ENCODE measurements at regions not wholly inside any gene's neighbourhood (a gene's known extent, or its start where the extent isn't known, plus 50 kb on each side); places are given as distances from the start of the nearest gene placed in this dataset.

DNA sequence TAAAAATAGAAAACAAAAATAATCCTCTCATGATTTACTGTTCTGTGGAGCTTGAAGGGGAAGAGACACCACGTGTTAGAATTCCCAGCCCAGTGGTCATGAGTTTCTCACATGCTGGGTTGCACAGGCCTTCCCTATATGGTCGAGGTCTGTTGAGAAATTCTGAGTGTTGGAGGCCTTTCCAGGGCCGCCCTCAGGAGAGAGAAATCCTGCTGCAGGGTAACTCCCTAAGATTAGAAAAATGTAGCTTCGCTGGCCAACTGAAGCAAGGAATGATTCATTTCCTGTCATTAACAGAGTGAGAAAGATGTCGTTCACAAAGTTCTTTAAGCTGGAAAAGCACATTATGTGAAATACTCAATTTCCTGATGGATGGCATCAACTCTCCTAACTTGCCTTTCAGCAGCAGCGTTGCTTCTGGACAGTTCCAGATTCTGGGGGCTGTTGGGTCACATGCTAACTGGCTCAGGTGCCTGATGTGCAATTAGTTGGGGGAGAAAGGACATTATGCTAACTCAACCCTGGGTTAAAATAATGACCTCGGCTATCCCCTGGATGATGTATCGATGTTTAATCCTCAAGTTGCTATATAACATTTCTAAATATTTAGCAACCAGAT lies 104.8 kb upstream of the CD180 start:
- ChIA-PET CTCF (no interaction called here), POLR2A (no interaction called here)
- DNase-seq (ENCODE audit: low read depth in 1 of 2, low spot score in 1 of 2) = no peak
- ATAC-seq = no peak
- Histone ChIP-seq H3K4me2 (no peak overlapping the region), H3K27ac (no peak overlapping the region), H3K9me3 (no peaks in the 10 kb centered on the region), H3K4me3 (no peak overlapping the region), H3K4me1 (0 out of 3 replicates have a peak, but pooled peaks cover 6% of the 10 kb centered on the region)
- 45% methylated on average over 8 of the region's 8 CpGs for WGBS (ENCODE audit: missing lambda C conversion rate)
- no peak for TF ChIP-seq CTCF (IDR thresholded peaks at IDR 0.05)
- TF ChIP-seq HOXB13 (CRISPR knock-in tag; IDR thresholded peaks at IDR 0.05; ENCODE audit: low read depth) = no peak
- TF ChIP-seq, protein P1, sequence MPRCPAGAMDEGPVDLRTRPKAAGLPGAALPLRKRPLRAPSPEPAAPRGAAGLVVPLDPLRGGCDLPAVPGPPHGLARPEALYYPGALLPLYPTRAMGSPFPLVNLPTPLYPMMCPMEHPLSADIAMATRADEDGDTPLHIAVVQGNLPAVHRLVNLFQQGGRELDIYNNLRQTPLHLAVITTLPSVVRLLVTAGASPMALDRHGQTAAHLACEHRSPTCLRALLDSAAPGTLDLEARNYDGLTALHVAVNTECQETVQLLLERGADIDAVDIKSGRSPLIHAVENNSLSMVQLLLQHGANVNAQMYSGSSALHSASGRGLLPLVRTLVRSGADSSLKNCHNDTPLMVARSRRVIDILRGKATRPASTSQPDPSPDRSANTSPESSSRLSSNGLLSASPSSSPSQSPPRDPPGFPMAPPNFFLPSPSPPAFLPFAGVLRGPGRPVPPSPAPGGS (IDR thresholded peaks at IDR 0.05) = no peak
- no peak for TF ChIP-seq E2F6 (IDR thresholded peaks at IDR 0.05; ENCODE audit: borderline replicate concordance, low read depth)
- no peak for TF ChIP-seq ZFP36 (IDR thresholded peaks at IDR 0.05; ENCODE audit: borderline replicate concordance, partially characterized antibody)
- no peak for TF ChIP-seq PHF8 (IDR thresholded peaks at IDR 0.05; ENCODE audit: borderline replicate concordance, low read depth)
- no peak for TF ChIP-seq JUNB (IDR thresholded peaks at IDR 0.05)
- no peak for TF ChIP-seq FOSL2 (IDR thresholded peaks at IDR 0.05)
- no peak for TF ChIP-seq FOSL2 (CRISPR knock-in tag; IDR thresholded peaks at IDR 0.05)
- TF ChIP-seq RCOR1 (IDR thresholded peaks at IDR 0.05; ENCODE audit: low read depth, low read length) = no peak
- FAIRE-seq = no peak

- Histone ChIP-seq H3K9me3 (no peaks in the 10 kb centered on the region), H3K4me2 (no peak overlapping the region), H3K4me3 (no peak overlapping the region), H3K27ac (no peak overlapping the region), H3K4me1 (0 out of 3 replicates have a peak, but pooled peaks cover 6% of the 10 kb centered on the region)
- FAIRE-seq (no peak), DNase-seq (ENCODE audit: low read depth in 1 of 2, low spot score in 1 of 2) (no peak), ATAC-seq (no peak)
- WGBS (ENCODE audit: missing lambda C conversion rate) = 54% methylated on average over 2 of the region's 2 CpGs
- no peak for TF ChIP-seq CBX2 (IDR thresholded peaks at IDR 0.05; ENCODE audit: borderline replicate concordance, low read depth)
- TF ChIP-seq CBX8 (IDR thresholded peaks at IDR 0.05) = no peak
- no peak for TF ChIP-seq FOSB (CRISPR knock-in tag; IDR thresholded peaks at IDR 0.05)
- TF ChIP-seq ZSCAN20 (CRISPR knock-in tag; IDR thresholded peaks at IDR 0.05) = no peak
- no peak for TF ChIP-seq FOXS1 (CRISPR knock-in tag; IDR thresholded peaks at IDR 0.05)
- no peak for TF ChIP-seq HOXB13 (CRISPR knock-in tag; IDR thresholded peaks at IDR 0.05; ENCODE audit: low read depth)
- no peak for TF ChIP-seq FOSL2 (IDR thresholded peaks at IDR 0.05)
- TF ChIP-seq FOSL2 (CRISPR knock-in tag; IDR thresholded peaks at IDR 0.05) = no peak
- TF ChIP-seq SMC3 (IDR thresholded peaks at IDR 0.05) = no peak
- TF ChIP-seq, protein P1 (IDR thresholded peaks at IDR 0.05) = no peak
- TF ChIP-seq RCOR1 (IDR thresholded peaks at IDR 0.05; ENCODE audit: low read depth, low read length) = no peak
- TF ChIP-seq GATA3 (IDR thresholded peaks at IDR 0.05; ENCODE audit: borderline replicate concordance) = no peak
- no peak for TF ChIP-seq NPAS2 (CRISPR knock-in tag; IDR thresholded peaks at IDR 0.05; ENCODE audit: borderline replicate concordance)
- TF ChIP-seq TFCP2L1 (CRISPR knock-in tag; IDR thresholded peaks at IDR 0.05) = no peak
- TF ChIP-seq NFE2L2 (conservative IDR thresholded peaks at IDR 0.05; ENCODE audit: low read length) = no peak
- no peak for TF ChIP-seq HES2 (IDR thresholded peaks at IDR 0.05)
- TF ChIP-seq KDM1A (IDR thresholded peaks at IDR 0.05; ENCODE audit: low read depth) = no peak
- no peak for TF ChIP-seq EHF (CRISPR knock-in tag; IDR thresholded peaks at IDR 0.05)
- TF ChIP-seq PHF8 (IDR thresholded peaks at IDR 0.05; ENCODE audit: borderline replicate concordance, low read depth) = no peak
- TF ChIP-seq ZC3H11A (IDR thresholded peaks at IDR 0.05) = no peak
- TF ChIP-seq, protein P2, sequence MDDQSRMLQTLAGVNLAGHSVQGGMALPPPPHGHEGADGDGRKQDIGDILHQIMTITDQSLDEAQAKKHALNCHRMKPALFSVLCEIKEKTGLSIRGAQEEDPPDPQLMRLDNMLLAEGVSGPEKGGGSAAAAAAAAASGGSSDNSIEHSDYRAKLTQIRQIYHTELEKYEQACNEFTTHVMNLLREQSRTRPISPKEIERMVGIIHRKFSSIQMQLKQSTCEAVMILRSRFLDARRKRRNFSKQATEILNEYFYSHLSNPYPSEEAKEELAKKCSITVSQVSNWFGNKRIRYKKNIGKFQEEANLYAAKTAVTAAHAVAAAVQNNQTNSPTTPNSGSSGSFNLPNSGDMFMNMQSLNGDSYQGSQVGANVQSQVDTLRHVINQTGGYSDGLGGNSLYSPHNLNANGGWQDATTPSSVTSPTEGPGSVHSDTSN (IDR thresholded peaks at IDR 0.05) = no peak
- CTCF ChIA-PET = interaction anchor here (0.8 kb wide), 1 partner anchor 56 kb away, joined by 3 read pairs; no protein-coding TSS in a partner anchor
- POLR2A ChIA-PET = no interaction called here
Observed at GRCh38 chr5:67300326-67300725, 103.7 kb upstream of the CD180 start.
